Spinal cord (tissue), 9 donors: ENCODE measurements at regions not wholly inside any gene's neighbourhood (a gene's known extent, or its start where the extent isn't known, plus 50 kb on each side); places are given as distances from the start of the nearest gene placed in this dataset.
"Not testable (repeated sequence)": the region's sequence is repeated elsewhere in the genome, so short reads cannot be mapped to it uniquely, and the experiment has no call there.

ENCODE experiments used
- DNase-seq, 6 donors: peaks; one replicate each; pipeline versions ENCODE4 v3.0.0 to v3.0.0-alpha.2; 2013 to 2015; ENCODE audit warnings: low spot score in 6 of 6, low read depth in 4 of 6
- H3K27ac ChIP-seq: one replicate; pipeline ENCODE4 v1.5.1; 2013; ENCODE audit warnings: low read depth, low read length, control low read depth
- H3K27me3 ChIP-seq: one replicate; pipeline ENCODE4 v1.6.1; 2013; ENCODE audit warnings: low read length; ENCODE audit not compliant: control insufficient read depth, insufficient read depth
- H3K36me3 ChIP-seq: one replicate; pipeline ENCODE4 v1.6.1; 2013; ENCODE audit warnings: low read length; ENCODE audit not compliant: control insufficient read depth, insufficient read depth
- H3K4me1 ChIP-seq: one replicate; pipeline ENCODE4 v1.6.1; 2013; ENCODE audit warnings: low read length; ENCODE audit not compliant: control insufficient read depth, insufficient read depth
- H3K4me3 ChIP-seq: one replicate; pipeline ENCODE4 v1.5.1; 2013; ENCODE audit warnings: low read depth, low read length, control low read depth
- H3K9me3 ChIP-seq: one replicate; pipeline ENCODE4 v1.6.1; 2013; ENCODE audit warnings: low read length; ENCODE audit not compliant: control insufficient read depth, insufficient read depth
- WGBS: methylation state at CpG from one replicate; pipeline ENCODE4 v1.1.5; 2013; ENCODE audit warnings: missing lambda C conversion rate; ENCODE audit not compliant: insufficient coverage; 5-methylcytosine and 5-hydroxymethylcytosine counted together
- donor health status: healthy.

- Histone ChIP-seq H3K4me1 (no peaks in the 10 kb centered on the region), H3K4me3 (no peak overlapping the region), H3K9me3 (no peaks in the 10 kb centered on the region), H3K27ac (no peak overlapping the region), H3K27me3 (no peaks in the 10 kb centered on the region), H3K36me3 (no peaks in the 10 kb centered on the region)
- no CpG with 5 or more reads among the region's 3 CpGs for WGBS
- no peak for DNase-seq
Measured at GRCh38 chr3:110324171-110324705, 747.4 kb upstream of the NECTIN3 start.

- H3K27ac ChIP-seq = no peak overlapping the region
- H3K4me3 ChIP-seq = no peak overlapping the region
- H3K4me1 ChIP-seq = no peaks in the 10 kb centered on the region
- no peaks in the 10 kb centered on the region for H3K27me3 ChIP-seq
- no peak for DNase-seq
- H3K36me3 ChIP-seq = no peaks in the 10 kb centered on the region
- WGBS = no CpG with 5 or more reads among the region's 2 CpGs
- no peaks in the 10 kb centered on the region for H3K9me3 ChIP-seq
Measured at GRCh38 chr3:110327870-110328269, 743.7 kb upstream of the NECTIN3 start.

GRCh38 chr3:110331562-110331961 lies 740.1 kb upstream of the NECTIN3 start:
- not testable (repeated sequence) for H3K27ac ChIP-seq, H3K4me1 ChIP-seq, H3K36me3 ChIP-seq, H3K4me3 ChIP-seq, H3K9me3 ChIP-seq, DNase-seq, H3K27me3 ChIP-seq
- no CpG with 5 or more reads among the region's 2 CpGs for WGBS

DNA sequence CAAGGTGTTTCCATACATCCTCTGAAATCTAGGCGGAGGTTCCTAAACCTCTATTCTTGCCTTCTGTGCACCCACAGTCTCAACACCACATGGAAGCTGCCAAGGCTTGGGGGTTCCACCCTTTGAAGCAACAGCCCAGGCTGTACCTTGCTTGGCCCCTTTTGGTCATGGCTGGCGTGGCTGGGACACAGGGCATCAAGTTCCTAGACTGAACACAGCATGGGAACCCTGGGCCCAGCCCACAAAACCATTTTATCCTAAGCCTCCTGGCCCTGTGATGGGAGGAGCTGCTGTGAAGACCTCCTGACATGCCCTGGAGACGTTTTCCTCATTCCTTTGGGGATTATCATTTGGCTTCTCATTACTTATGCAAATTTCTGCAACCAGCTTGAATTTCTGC lies 739.0 kb upstream of the NECTIN3 start:
- H3K27ac ChIP-seq = no peak overlapping the region
- H3K27me3 ChIP-seq = no peaks in the 10 kb centered on the region
- H3K4me3 ChIP-seq = no peak overlapping the region
- no peaks in the 10 kb centered on the region for H3K36me3 ChIP-seq
- 63% methylated on average over 2 of the region's 3 CpGs for WGBS
- no peaks in the 10 kb centered on the region for H3K4me1 ChIP-seq
- no peak for DNase-seq
- no peaks in the 10 kb centered on the region for H3K9me3 ChIP-seq

GRCh38 chr3:110341047-110341446 lies 730.6 kb upstream of the NECTIN3 start:
- no peaks in the 10 kb centered on the region for H3K36me3 ChIP-seq
- H3K4me1 ChIP-seq = no peaks in the 10 kb centered on the region
- no peaks in the 10 kb centered on the region for H3K27me3 ChIP-seq
- H3K27ac ChIP-seq = no peak overlapping the region
- no peaks in the 10 kb centered on the region for H3K9me3 ChIP-seq
- H3K4me3 ChIP-seq = no peak overlapping the region
- no CpG with 5 or more reads among the region's 2 CpGs for WGBS
- DNase-seq = no peak

DNA sequence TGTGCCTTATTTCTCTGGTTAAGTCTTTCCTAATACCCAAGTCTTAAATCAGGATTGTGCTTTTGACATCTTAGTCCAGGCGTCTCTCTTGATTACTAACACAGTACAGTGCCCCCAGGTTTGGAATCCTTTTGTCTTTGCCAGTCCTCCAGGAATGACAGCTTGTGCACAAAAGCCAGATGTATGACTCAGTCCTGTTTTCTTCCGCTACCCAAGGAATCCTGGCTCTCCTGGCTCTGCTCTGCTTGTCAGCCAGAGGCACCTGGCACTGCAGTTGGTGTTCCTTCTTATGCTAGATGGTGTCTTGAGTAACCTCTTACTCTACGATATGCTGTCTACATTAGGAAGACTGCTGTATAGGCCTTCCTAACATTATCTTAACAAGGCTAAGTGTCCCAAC lies 728.2 kb upstream of the NECTIN3 start:
- Histone ChIP-seq H3K36me3 (no peaks in the 10 kb centered on the region), H3K4me1 (no peaks in the 10 kb centered on the region), H3K4me3 (no peak overlapping the region), H3K27me3 (no peaks in the 10 kb centered on the region), H3K27ac (no peak overlapping the region), H3K9me3 (no peaks in the 10 kb centered on the region)
- no peak for DNase-seq
- WGBS = 92% methylated on average over 2 of the region's 3 CpGs

GRCh38 chr3:110343945-110344344 lies 727.7 kb upstream of the NECTIN3 start:
- Histone ChIP-seq H3K4me1 (no peaks in the 10 kb centered on the region), H3K4me3 (no peak overlapping the region), H3K36me3 (no peaks in the 10 kb centered on the region), H3K27ac (no peak overlapping the region), H3K27me3 (no peaks in the 10 kb centered on the region), H3K9me3 (no peaks in the 10 kb centered on the region)
- no CpG with 5 or more reads among the region's 1 CpG for WGBS
- no peak for DNase-seq

GRCh38 chr3:110344487-110344886 lies 727.1 kb upstream of the NECTIN3 start:
- Histone ChIP-seq H3K27me3 (no peaks in the 10 kb centered on the region), H3K4me1 (no peaks in the 10 kb centered on the region), H3K36me3 (no peaks in the 10 kb centered on the region), H3K4me3 (no peak overlapping the region), H3K9me3 (no peaks in the 10 kb centered on the region), H3K27ac (no peak overlapping the region)
- DNase-seq = no peak

DNA sequence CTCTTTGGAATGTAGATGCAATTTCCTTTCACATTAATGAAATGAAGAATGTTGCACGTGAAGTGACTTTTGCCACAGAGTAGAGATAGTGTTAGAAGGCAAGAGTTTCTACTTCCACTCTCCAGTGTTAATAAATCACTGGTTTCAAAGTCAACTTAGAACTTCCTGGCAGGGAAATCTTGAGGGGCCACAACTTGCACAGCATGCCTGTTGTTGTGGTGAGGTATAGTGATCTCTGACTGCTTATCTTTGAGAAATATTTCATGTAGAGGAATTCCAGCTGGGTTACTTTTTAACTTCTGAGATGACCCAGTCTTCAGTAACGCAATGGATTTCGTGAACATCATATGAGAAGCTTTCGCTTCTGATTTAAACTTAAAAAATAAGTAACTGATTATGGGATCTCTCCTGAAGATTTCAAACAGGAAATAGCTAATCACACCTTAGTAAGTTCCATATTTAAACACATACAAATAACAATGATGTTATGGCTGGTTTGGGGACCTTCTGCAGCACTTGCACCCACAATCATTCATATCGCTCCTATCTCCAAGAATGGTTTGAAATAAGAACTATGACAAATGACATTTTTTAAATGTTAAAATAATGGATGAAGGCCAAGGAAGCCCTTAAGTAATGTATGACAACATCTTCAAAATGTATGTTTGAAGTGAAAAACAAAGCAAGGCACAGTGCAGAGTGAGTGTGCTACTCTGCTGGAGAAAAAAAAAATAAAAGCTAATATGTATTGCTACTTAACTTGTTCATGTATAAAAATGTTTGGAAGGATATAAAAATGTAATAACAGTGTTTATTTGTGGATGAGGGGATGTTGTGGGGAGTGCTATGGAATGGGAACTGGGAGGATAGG lies 726.5 kb upstream of the NECTIN3 start:
- no peaks in the 10 kb centered on the region for H3K36me3 ChIP-seq
- H3K9me3 ChIP-seq = no peaks in the 10 kb centered on the region
- no CpG with 5 or more reads among the region's 5 CpGs for WGBS
- no peak overlapping the region for H3K27ac ChIP-seq
- H3K4me3 ChIP-seq = no peak overlapping the region
- H3K27me3 ChIP-seq = no peaks in the 10 kb centered on the region
- H3K4me1 ChIP-seq = no peaks in the 10 kb centered on the region
- no peak for DNase-seq

GRCh38 chr3:110349295-110349694 lies 722.3 kb upstream of the NECTIN3 start:
- H3K36me3 ChIP-seq = no peaks in the 10 kb centered on the region
- WGBS = no CpG with 5 or more reads among the region's 2 CpGs
- H3K4me3 ChIP-seq = no peak overlapping the region
- H3K27ac ChIP-seq = no peak overlapping the region
- no peaks in the 10 kb centered on the region for H3K4me1 ChIP-seq
- no peaks in the 10 kb centered on the region for H3K27me3 ChIP-seq
- DNase-seq = no peak
- H3K9me3 ChIP-seq = no peaks in the 10 kb centered on the region
